ENCODE measurements at regions not wholly inside any gene's neighbourhood (a gene's known extent, or its start where the extent isn't known, plus 50 kb on each side); places are given as distances from the start of the nearest gene placed in this dataset.

- no peak for DNase-seq (ENCODE audit: extremely low read depth, low read depth)
- TF ChIP-seq CTCF (IDR thresholded peaks at IDR 0.05; ENCODE audit: low read depth, low read length) = no peak
Measured at GRCh38 chr2:198328454-198328853, 524.1 kb downstream of the PLCL1 start.

GRCh38 chr2:198327526-198327925 lies 523.1 kb downstream of the PLCL1 start:
- no peak for TF ChIP-seq CTCF (IDR thresholded peaks at IDR 0.05; ENCODE audit: low read depth, low read length)
- no peak for DNase-seq (ENCODE audit: extremely low read depth, low read depth)

GRCh38 chr2:198326431-198326830 lies 522.0 kb downstream of the PLCL1 start:
- no peak for TF ChIP-seq CTCF (IDR thresholded peaks at IDR 0.05; ENCODE audit: low read depth, low read length)
- no peak for DNase-seq (ENCODE audit: extremely low read depth, low read depth)

- no peak for TF ChIP-seq CTCF (IDR thresholded peaks at IDR 0.05; ENCODE audit: low read depth, low read length)
- DNase-seq (ENCODE audit: extremely low read depth, low read depth) = no peak
Measured at GRCh38 chr2:198325359-198325758, 521.0 kb downstream of the PLCL1 start.

GRCh38 chr2:198324071-198324470 lies 519.7 kb downstream of the PLCL1 start:
- no peak for DNase-seq (ENCODE audit: extremely low read depth, low read depth)
- TF ChIP-seq CTCF (IDR thresholded peaks at IDR 0.05; ENCODE audit: low read depth, low read length) = no peak

GRCh38 chr2:198322275-198322674 lies 517.9 kb downstream of the PLCL1 start:
- no peak for DNase-seq (ENCODE audit: extremely low read depth, low read depth)

GRCh38 chr2:198321522-198322088 lies 517.2 kb downstream of the PLCL1 start:
- no peak for DNase-seq (ENCODE audit: extremely low read depth, low read depth)
- no peak for TF ChIP-seq CTCF (IDR thresholded peaks at IDR 0.05; ENCODE audit: low read depth, low read length)

More at GRCh38 chr2:198322275-198322674, 517.9 kb downstream of the PLCL1 start:
- no peak; the same call in none of the 2 replicates for TF ChIP-seq CTCF (IDR thresholded peaks at IDR 0.05; ENCODE audit: low read depth, low read length)
